Neutrophil (primary cell): ENCODE measurements at regions not wholly inside any gene's neighbourhood (a gene's known extent, or its start where the extent isn't known, plus 50 kb on each side); places are given as distances from the start of the nearest gene placed in this dataset.

ENCODE experiments used
- H3K27ac ChIP-seq: fragments of 200-600 bp; sonication (generic); 2 replicates; pipeline ENCODE4 v1.5.1; 2016; ENCODE audit warnings: mild to moderate bottlenecking, moderate library complexity
- H3K27me3 ChIP-seq: fragments of 200-600 bp; sonication (generic); 2 replicates; pipeline ENCODE4 v1.6.0; 2016; ENCODE audit warnings: mild to moderate bottlenecking
- H3K36me3 ChIP-seq: fragments of 200-600 bp; sonication (generic); 2 replicates; pipeline ENCODE4 v1.5.1; 2017
- H3K4me1 ChIP-seq, 2 experiments: fragments of 200-600 bp in 1 of 2; sonication (generic) in 1 of 2; 1 replicate in 1 of 2; 2 replicates in 1 of 2; pipeline versions ENCODE4 v1.5.1 to v1.6.1; 2013 to 2016; ENCODE audit warnings: low read depth in 1 of 2, low read length in 1 of 2, mild to moderate bottlenecking in 1 of 2, moderate library complexity in 1 of 2; ENCODE audit not compliant: control insufficient read depth in 1 of 2, insufficient read depth in 1 of 2
- H3K4me3 ChIP-seq, 2 experiments: fragments of 200-600 bp in 1 of 2; sonication (generic) in 1 of 2; 1 replicate in 1 of 2; 2 replicates in 1 of 2; pipeline ENCODE4 v1.5.1; 2013 to 2016; ENCODE audit warnings: low read depth in 1 of 2, low read length in 1 of 2, mild to moderate bottlenecking in 1 of 2, moderate library complexity in 1 of 2
- H3K9me3 ChIP-seq: fragments of 200-600 bp; sonication (generic); 2 replicates; pipeline ENCODE4 v1.5.1; 2016
- CTCF ChIP-seq: fragments of 200-600 bp; sonication (generic); IDR thresholded peaks from 2 replicates; pipeline ENCODE4 v1.5.1; 2016; ENCODE audit warnings: antibody characterized with exemption

- TF ChIP-seq CTCF, result no peak
- Histone ChIP-seq H3K4me3 (no peak overlapping the region), H3K27ac (no peak overlapping the region), H3K36me3 (no peaks in the 10 kb centered on the region), H3K4me1 (no peaks in the 10 kb centered on the region), H3K9me3 (no peaks in the 10 kb centered on the region), H3K27me3 (no peaks in the 10 kb centered on the region)
Measured at GRCh38 chr5:68534956-68535520, 319.5 kb downstream of the PIK3R1 start.

GRCh38 chr5:68538814-68539420, 323.4 kb downstream of the PIK3R1 start:
- no peak overlapping the region for H3K27ac ChIP-seq
- H3K4me1 ChIP-seq, result no peaks in the 10 kb centered on the region
- TF ChIP-seq CTCF, result no peak
- H3K4me3 ChIP-seq, result no peak overlapping the region
- no peaks in the 10 kb centered on the region for H3K36me3 ChIP-seq
- no peaks in the 10 kb centered on the region for H3K27me3 ChIP-seq
- no peaks in the 10 kb centered on the region for H3K9me3 ChIP-seq

GRCh38 chr5:68540798-68541590, 325.4 kb downstream of the PIK3R1 start:
- Histone ChIP-seq H3K27ac (no peak overlapping the region), H3K9me3 (no peaks in the 10 kb centered on the region), H3K36me3 (no peaks in the 10 kb centered on the region), H3K4me1 (no peaks in the 10 kb centered on the region), H3K4me3 (no peak overlapping the region), H3K27me3 (no peaks in the 10 kb centered on the region)
- TF ChIP-seq CTCF, result no peak

- no peak overlapping the region for H3K4me3 ChIP-seq
- H3K27me3 ChIP-seq, result no peaks in the 10 kb centered on the region
- H3K27ac ChIP-seq, result no peak overlapping the region
- no peak for TF ChIP-seq CTCF
- no peaks in the 10 kb centered on the region for H3K36me3 ChIP-seq
- H3K9me3 ChIP-seq, result no peaks in the 10 kb centered on the region
- no peaks in the 10 kb centered on the region for H3K4me1 ChIP-seq
Measured at GRCh38 chr5:68542207-68542606, 326.7 kb downstream of the PIK3R1 start.

GRCh38 chr5:68543212-68543611, 327.7 kb downstream of the PIK3R1 start:
- Histone ChIP-seq H3K27ac (no peak overlapping the region), H3K4me1 (no peaks in the 10 kb centered on the region), H3K4me3 (no peak overlapping the region), H3K9me3 (no peaks in the 10 kb centered on the region), H3K36me3 (no peaks in the 10 kb centered on the region), H3K27me3 (no peaks in the 10 kb centered on the region)
- TF ChIP-seq CTCF, result no peak
